ENCODE measurements at regions not wholly inside any gene's neighbourhood (a gene's known extent, or its start where the extent isn't known, plus 50 kb on each side); places are given as distances from the start of the nearest gene placed in this dataset.
"Not testable (repeated sequence)": the region's sequence is repeated elsewhere in the genome, so short reads cannot be mapped to it uniquely, and the experiment has no call there.

- no peak for DNase-seq (ENCODE audit: low spot score)
Measured at GRCh38 chr3:29141918-29142275, 139.0 kb upstream of the RBMS3 start.

DNA sequence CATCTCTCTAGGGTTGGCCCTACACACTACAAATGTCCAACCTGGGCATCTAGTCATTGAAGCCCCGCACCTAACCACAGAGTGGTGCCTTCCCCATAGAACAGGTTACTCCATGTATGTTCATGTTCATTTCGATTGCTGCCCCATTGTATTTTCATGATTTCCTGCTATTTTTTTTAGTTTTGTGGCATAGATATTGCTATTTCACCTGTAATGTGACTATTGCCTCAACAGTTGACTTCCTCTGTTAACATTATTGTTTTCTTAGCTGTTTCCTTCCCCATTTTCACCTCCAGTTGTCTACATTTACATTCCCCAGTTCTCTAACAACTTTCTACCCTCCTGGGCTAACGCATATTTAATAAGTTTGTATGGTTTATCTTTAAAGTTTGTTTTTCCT, 137.7 kb upstream of the RBMS3 start:
- no peak for DNase-seq (ENCODE audit: low spot score)

GRCh38 chr3:29144361-29144760, 136.5 kb upstream of the RBMS3 start:
- no peak for DNase-seq (ENCODE audit: low spot score)

- DNase-seq (ENCODE audit: low spot score), result peak; percentile 52
Measured at GRCh38 chr3:29144807-29145206, 136.1 kb upstream of the RBMS3 start.

GRCh38 chr3:29145360-29145759, 135.5 kb upstream of the RBMS3 start:
- DNase-seq (ENCODE audit: low spot score), result no peak

- no peak for DNase-seq (ENCODE audit: low spot score)
Measured at GRCh38 chr3:29152379-29152778, 128.5 kb upstream of the RBMS3 start.

- DNase-seq (ENCODE audit: low spot score), result no peak
Measured at GRCh38 chr3:29153811-29154210, 127.1 kb upstream of the RBMS3 start.

- DNase-seq (ENCODE audit: low spot score), result peak; percentile 54
Measured at GRCh38 chr3:29156086-29156715, 124.7 kb upstream of the RBMS3 start.

DNA sequence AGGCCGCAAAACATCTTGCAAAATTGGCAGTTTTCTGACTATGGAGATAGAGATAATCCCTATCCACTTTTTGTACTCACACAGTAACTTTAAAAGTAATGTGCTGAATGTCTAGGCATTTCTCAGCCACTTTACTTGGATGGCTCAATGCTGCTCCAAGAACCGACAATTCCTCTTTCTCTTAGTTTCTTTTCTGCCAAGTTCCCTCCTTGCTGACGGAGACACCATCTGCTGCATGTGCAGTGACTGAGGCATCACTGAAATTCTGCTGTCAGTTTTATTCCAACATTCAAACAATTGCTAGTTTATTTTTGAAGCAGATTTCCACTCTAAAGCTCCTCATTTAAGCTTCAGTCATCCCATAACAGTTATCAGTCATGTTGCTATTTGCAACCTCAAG, 116.0 kb upstream of the RBMS3 start:
- DNase-seq (ENCODE audit: low spot score), result no peak

GRCh38 chr3:29167180-29167579, 113.7 kb upstream of the RBMS3 start:
- no peak for DNase-seq (ENCODE audit: low spot score)

- DNase-seq (ENCODE audit: low spot score), result no peak
Measured at GRCh38 chr3:29168081-29168480, 112.8 kb upstream of the RBMS3 start.

- no peak for DNase-seq (ENCODE audit: low spot score)
Measured at GRCh38 chr3:29168696-29169095, 112.2 kb upstream of the RBMS3 start.

DNA sequence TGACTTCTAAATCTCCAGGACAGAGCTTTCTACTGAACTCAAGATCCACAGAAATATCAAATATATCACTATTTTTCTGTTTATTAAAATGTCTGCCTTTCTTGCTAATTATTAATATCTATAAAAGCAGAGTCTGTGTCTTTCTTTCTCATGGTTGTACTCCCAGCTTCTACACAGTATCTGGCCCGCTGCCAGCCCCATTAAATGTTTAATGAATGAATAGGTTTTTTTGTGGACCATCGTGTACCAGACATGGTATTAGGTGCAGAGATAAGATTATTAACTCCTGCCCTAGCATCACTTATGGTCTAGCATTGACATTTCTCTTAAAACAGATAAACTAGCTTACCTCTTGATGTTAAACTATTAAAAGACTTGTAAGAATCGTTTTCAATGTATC, 111.4 kb upstream of the RBMS3 start:
- DNase-seq (ENCODE audit: low spot score), result no peak

GRCh38 chr3:29171043-29171990, 109.6 kb upstream of the RBMS3 start:
- no peak for DNase-seq (ENCODE audit: low spot score)

GRCh38 chr3:29176501-29176900, 104.4 kb upstream of the RBMS3 start:
- DNase-seq (ENCODE audit: low spot score), result no peak

DNA sequence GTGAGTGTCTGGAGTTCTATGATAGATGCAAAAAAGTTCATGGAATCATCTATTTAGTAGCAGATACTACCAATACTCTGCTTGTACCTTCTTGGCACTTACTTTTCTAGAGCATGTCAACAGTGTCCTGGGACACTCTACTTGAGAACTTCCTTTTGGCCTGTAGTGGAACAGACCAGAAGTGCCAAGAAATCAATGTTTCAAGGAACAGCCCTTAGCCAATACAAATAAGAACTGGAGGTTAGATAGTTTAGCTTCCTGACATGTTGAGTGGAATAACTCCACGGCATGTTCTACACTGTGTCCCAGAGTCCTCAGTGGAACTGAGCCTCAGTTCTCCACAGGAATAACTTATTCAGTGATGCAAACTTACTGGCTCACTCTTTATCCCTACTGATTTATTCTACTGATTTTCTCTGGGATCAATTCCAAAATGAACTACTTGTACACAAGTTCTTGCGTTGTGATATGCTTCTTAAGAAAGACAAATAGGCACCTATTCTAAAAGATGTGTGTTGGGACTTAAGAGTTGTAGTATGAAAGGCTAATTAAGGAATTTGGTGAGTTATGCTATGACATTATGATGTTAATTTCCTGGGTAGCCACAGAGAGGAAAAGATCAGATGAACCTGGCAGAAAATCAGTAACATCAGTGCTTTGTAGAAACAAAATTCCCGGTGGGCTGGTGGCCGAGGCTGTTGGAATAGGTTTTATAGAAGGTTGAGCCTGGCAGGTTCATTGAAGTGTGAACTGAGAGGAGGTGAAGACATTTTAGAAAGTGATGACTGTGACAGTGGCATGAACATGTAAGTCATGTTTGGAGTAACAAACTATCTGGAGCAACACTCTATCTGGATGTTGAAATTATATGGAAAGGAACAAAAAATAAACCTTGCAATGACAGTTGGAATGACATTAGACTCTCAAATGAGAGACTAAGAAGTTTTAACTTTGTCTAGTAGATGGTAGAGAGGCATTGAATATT, 101.8 kb upstream of the RBMS3 start:
- DNase-seq (ENCODE audit: low spot score), result no peak

- DNase-seq (ENCODE audit: low spot score), result no peak
Measured at GRCh38 chr3:29181149-29181780, 99.6 kb upstream of the RBMS3 start.

DNA sequence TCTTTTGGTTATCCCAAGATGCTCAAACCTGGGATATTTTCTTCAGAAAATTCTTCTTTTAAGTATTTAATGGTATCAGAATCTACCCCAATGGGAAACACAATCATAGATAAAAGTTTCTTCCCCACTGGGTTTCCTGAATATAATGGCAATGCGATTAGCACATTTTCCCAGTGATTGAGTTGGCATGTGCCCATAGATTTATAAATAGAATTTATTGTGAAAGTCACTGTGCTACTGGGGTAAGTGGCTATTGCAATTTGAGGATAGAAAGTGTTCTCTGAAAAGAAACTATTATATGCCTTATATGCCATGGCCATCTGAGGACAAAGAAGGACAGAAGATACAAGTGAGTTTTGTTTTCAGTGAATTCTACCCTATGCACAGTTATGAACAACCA, 99.0 kb upstream of the RBMS3 start:
- no peak for DNase-seq (ENCODE audit: low spot score)

- not testable (repeated sequence) for DNase-seq (ENCODE audit: low spot score)
Measured at GRCh38 chr3:29182828-29183227, 98.0 kb upstream of the RBMS3 start.

DNA sequence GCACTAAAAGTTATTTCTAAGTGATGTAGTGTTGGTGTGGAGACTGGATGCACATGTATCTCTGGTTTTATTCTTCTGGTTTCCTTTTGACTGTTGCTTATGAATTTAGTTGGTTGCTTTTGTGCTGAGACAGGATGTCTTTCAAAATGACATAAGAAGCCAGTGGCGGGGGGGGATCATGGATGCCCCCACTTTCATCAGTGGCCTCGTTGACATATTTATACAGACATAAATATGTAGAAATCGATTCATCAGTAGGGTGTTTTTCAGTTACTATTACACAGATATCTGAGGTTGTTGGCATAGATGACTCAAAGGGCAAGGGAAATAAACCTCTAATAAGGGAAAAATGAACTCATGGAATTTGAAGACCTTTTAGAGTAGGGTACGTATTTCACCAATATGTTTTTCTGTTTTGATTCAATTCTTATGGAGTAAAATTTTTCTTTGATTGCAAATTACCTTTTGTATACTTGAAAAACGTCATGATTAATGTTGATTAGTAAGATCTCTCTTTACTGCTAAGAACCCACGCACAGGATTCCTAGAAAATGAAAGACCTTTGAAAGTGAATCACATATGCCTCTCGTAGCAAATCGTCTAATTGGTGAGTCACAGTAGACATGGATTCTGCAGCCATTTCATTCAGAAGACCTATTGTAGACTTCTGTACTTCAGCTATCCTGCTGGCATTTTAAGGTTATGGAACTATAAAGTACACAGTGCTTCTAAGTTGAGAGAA, 97.4 kb upstream of the RBMS3 start:
- DNase-seq (ENCODE audit: low spot score), result no peak

- no peak for DNase-seq (ENCODE audit: low spot score)
Measured at GRCh38 chr3:29185706-29186105, 95.2 kb upstream of the RBMS3 start.

Measured in D341Med (cell line).